ENCODE measurements at regions not wholly inside any gene's neighbourhood (a gene's known extent, or its start where the extent isn't known, plus 50 kb on each side); places are given as distances from the start of the nearest gene placed in this dataset.

- TF ChIP-seq CTCF (conservative IDR thresholded peaks at IDR 0.05; ENCODE audit: low read length), result peak; percentile 91
- H3K4me3 ChIP-seq (ENCODE audit: low read length), result no peak overlapping the region
- peak; percentile 65 for DNase-seq (ENCODE audit: low read depth)
Observed at GRCh38 chr12:28872654-28873268, 276.3 kb upstream of the FAR2 start.

DNA sequence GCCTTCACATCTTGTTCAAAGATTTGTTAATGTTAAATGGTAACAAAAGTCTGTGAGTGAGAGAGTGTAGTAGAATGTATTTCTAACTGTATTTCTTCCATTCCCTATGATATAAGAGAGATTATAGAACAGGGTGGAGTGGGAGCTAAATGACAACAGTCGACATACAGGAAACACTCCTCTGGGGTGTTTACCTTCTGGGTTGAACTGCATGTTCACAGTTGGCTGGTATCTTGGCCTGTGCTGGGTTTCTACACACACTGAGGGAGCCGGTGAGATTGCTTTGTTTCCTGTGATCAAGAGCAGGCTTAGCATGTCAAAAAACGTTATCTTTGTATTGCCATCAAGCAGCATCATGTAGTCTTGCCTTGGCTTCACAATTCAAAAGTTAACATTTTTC lies 274.3 kb upstream of the FAR2 start:
- no peak overlapping the region for H3K4me3 ChIP-seq (ENCODE audit: low read length)
- no peak for TF ChIP-seq CTCF (conservative IDR thresholded peaks at IDR 0.05; ENCODE audit: low read length)
- DNase-seq (ENCODE audit: low read depth), result no peak

- no peak for TF ChIP-seq CTCF (conservative IDR thresholded peaks at IDR 0.05; ENCODE audit: low read length)
- no peak overlapping the region for H3K4me3 ChIP-seq (ENCODE audit: low read length)
- DNase-seq (ENCODE audit: low read depth), result no peak
Observed at GRCh38 chr12:28876196-28876798, 272.8 kb upstream of the FAR2 start.

- TF ChIP-seq CTCF (conservative IDR thresholded peaks at IDR 0.05; ENCODE audit: low read length), result no peak
- H3K4me3 ChIP-seq (ENCODE audit: low read length), result no peak overlapping the region
- no peak for DNase-seq (ENCODE audit: low read depth)
Observed at GRCh38 chr12:28877854-28878253, 271.2 kb upstream of the FAR2 start.

DNA sequence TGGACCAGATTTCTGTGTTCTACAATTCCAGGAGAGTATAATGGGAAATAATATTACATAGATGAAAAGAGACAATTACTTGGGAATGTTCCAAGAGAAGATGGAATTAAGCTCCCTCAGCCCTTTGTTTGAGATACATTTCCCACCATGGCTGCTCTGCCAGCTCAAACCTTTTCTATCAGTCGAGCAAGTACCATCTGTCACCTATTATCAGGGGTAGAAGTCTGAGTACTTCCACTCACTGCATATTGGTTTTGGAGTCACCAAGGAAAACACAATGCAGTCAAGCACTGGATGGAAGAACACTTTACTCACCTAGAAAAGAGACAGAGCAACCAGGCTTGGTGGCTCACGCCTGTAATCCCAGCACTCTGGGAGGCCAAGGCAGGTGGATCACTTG lies 270.4 kb upstream of the FAR2 start:
- H3K4me3 ChIP-seq (ENCODE audit: low read length), result no peak overlapping the region
- DNase-seq (ENCODE audit: low read depth), result no peak
- no peak for TF ChIP-seq CTCF (conservative IDR thresholded peaks at IDR 0.05; ENCODE audit: low read length)

GRCh38 chr12:28879379-28879778 lies 269.7 kb upstream of the FAR2 start:
- H3K4me3 ChIP-seq (ENCODE audit: low read length), result no peak overlapping the region
- no peak for DNase-seq (ENCODE audit: low read depth)
- no peak for TF ChIP-seq CTCF (conservative IDR thresholded peaks at IDR 0.05; ENCODE audit: low read length)

- DNase-seq (ENCODE audit: low read depth), result no peak
- no peak overlapping the region for H3K4me3 ChIP-seq (ENCODE audit: low read length)
- no peak for TF ChIP-seq CTCF (conservative IDR thresholded peaks at IDR 0.05; ENCODE audit: low read length)
Observed at GRCh38 chr12:28882444-28882843, 266.6 kb upstream of the FAR2 start.

Measured in AG10803 (cell line).